ENCODE measurements at regions not wholly inside any gene's neighbourhood (a gene's known extent, or its start where the extent isn't known, plus 50 kb on each side); places are given as distances from the start of the nearest gene placed in this dataset.

DNA sequence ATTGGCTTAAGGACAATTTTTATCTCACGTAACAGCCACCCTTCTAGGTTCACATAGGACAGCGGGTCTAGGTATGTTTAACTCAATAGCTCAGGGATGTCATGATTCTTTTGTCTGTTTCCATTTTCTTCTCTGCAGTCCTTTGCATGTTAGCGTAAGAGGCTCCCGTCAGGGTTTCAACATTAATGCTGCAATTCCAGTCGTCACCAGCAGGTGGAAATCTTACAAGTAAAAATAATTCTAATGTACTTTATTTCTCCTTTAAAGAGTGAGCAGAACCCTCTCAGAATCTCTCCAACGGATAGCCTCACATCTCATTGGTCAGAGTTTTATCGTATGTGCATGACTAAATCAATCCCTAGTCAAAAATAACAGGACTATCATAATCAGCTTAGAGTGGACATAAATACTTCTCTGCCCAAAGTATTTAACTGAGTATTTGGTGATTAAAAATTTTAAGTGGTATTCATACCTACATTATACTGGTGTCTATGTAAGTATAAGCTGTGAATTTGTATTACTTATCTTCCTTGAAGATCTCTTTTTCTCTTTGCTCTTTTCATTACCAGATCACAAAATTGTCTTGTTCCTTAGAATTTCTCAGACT is 487.2 kb upstream of the GCFC2 start:
- ATAC-seq (ENCODE audit: insufficient read depth, low read depth), result peak; percentile 66; the same call in 2 of the 3 replicates
- Histone ChIP-seq H3K27ac (ENCODE audit: low read length) (no peak overlapping the region), H3K9me3 (ENCODE audit: insufficient read depth, low read length, severe bottlenecking) (no peaks in the 10 kb centered on the region), H3K4me3 (ENCODE audit: low read depth in 1 of 2, low read length in 2 of 2) (no peak overlapping the region), H3K36me3 (ENCODE audit: insufficient read depth, low read length) (no peaks in the 10 kb centered on the region), H3K4me2 (ENCODE audit: insufficient read depth, low read length) (no peak overlapping the region), H3K9ac (ENCODE audit: low read depth, low read length) (no peak overlapping the region), H2AFZ (ENCODE audit: low read depth, low read length) (no peak overlapping the region), H3K27me3 (ENCODE audit: insufficient read depth, low read length, poor library complexity) (no peaks in the 10 kb centered on the region), H3K4me1 (ENCODE audit: insufficient read depth, low read length) (no peaks in the 10 kb centered on the region), H3K79me2 (ENCODE audit: insufficient read depth, low read length) (no peaks in the 10 kb centered on the region), H4K20me1 (ENCODE audit: insufficient read depth, low read length) (no peaks in the 10 kb centered on the region)
- no peak for TF ChIP-seq EZH2 (IDR thresholded peaks at IDR 0.05; ENCODE audit: borderline replicate concordance, low read depth, low read length, severe bottlenecking)
- TF ChIP-seq, protein P1, sequence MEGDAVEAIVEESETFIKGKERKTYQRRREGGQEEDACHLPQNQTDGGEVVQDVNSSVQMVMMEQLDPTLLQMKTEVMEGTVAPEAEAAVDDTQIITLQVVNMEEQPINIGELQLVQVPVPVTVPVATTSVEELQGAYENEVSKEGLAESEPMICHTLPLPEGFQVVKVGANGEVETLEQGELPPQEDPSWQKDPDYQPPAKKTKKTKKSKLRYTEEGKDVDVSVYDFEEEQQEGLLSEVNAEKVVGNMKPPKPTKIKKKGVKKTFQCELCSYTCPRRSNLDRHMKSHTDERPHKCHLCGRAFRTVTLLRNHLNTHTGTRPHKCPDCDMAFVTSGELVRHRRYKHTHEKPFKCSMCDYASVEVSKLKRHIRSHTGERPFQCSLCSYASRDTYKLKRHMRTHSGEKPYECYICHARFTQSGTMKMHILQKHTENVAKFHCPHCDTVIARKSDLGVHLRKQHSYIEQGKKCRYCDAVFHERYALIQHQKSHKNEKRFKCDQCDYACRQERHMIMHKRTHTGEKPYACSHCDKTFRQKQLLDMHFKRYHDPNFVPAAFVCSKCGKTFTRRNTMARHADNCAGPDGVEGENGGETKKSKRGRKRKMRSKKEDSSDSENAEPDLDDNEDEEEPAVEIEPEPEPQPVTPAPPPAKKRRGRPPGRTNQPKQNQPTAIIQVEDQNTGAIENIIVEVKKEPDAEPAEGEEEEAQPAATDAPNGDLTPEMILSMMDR (IDR thresholded peaks at IDR 0.05; ENCODE audit: borderline replicate concordance, extremely low read depth, low read length, poor library complexity, severe bottlenecking), result peak; percentile 81
- DNase-seq, result peak; percentile 62

GRCh38 chr2:76197428-76197827 is 486.7 kb upstream of the GCFC2 start:
- Histone ChIP-seq H4K20me1 (ENCODE audit: insufficient read depth, low read length) (no peaks in the 10 kb centered on the region), H3K79me2 (ENCODE audit: insufficient read depth, low read length) (no peaks in the 10 kb centered on the region), H3K27ac (ENCODE audit: low read length) (no peak overlapping the region), H3K9ac (ENCODE audit: low read depth, low read length) (no peak overlapping the region), H3K36me3 (ENCODE audit: insufficient read depth, low read length) (no peaks in the 10 kb centered on the region), H3K4me2 (ENCODE audit: insufficient read depth, low read length) (no peak overlapping the region), H3K4me1 (ENCODE audit: insufficient read depth, low read length) (no peaks in the 10 kb centered on the region), H3K27me3 (ENCODE audit: insufficient read depth, low read length, poor library complexity) (peaks cover 3% of the 10 kb centered on the region), H3K9me3 (ENCODE audit: insufficient read depth, low read length, severe bottlenecking) (no peaks in the 10 kb centered on the region), H2AFZ (ENCODE audit: low read depth, low read length) (no peak overlapping the region), H3K4me3 (ENCODE audit: low read depth in 1 of 2, low read length in 2 of 2) (no peak overlapping the region)
- no peak for DNase-seq
- no peak for ATAC-seq (ENCODE audit: insufficient read depth, low read depth)
- no peak for TF ChIP-seq EZH2 (IDR thresholded peaks at IDR 0.05; ENCODE audit: borderline replicate concordance, low read depth, low read length, severe bottlenecking)
- TF ChIP-seq, protein P1 (IDR thresholded peaks at IDR 0.05; ENCODE audit: borderline replicate concordance, extremely low read depth, low read length, poor library complexity, severe bottlenecking), result no peak

GRCh38 chr2:76194031-76194775 is 483.5 kb upstream of the GCFC2 start:
- no peak overlapping the region for H3K4me3 ChIP-seq (ENCODE audit: low read depth in 1 of 2, low read length in 2 of 2)
- no peaks in the 10 kb centered on the region for H4K20me1 ChIP-seq (ENCODE audit: insufficient read depth, low read length)
- no peak overlapping the region for H2AFZ ChIP-seq (ENCODE audit: low read depth, low read length)
- H3K79me2 ChIP-seq (ENCODE audit: insufficient read depth, low read length), result no peaks in the 10 kb centered on the region
- no peaks in the 10 kb centered on the region for H3K4me1 ChIP-seq (ENCODE audit: insufficient read depth, low read length)
- TF ChIP-seq, protein P1 (IDR thresholded peaks at IDR 0.05; ENCODE audit: borderline replicate concordance, extremely low read depth, low read length, poor library complexity, severe bottlenecking), result no peak
- TF ChIP-seq EZH2 (IDR thresholded peaks at IDR 0.05; ENCODE audit: borderline replicate concordance, low read depth, low read length, severe bottlenecking), result no peak
- H3K27me3 ChIP-seq (ENCODE audit: insufficient read depth, low read length, poor library complexity), result peaks cover 3% of the 10 kb centered on the region
- ATAC-seq (ENCODE audit: insufficient read depth, low read depth) (no peak), DNase-seq (no peak)
- H3K4me2 ChIP-seq (ENCODE audit: insufficient read depth, low read length), result no peak overlapping the region
- no peak overlapping the region for H3K27ac ChIP-seq (ENCODE audit: low read length)
- no peaks in the 10 kb centered on the region for H3K36me3 ChIP-seq (ENCODE audit: insufficient read depth, low read length)
- no peak overlapping the region for H3K9ac ChIP-seq (ENCODE audit: low read depth, low read length)
- no peaks in the 10 kb centered on the region for H3K9me3 ChIP-seq (ENCODE audit: insufficient read depth, low read length, severe bottlenecking)
